HEK293 (cell line): ENCODE measurements at regions not wholly inside any gene's neighbourhood (a gene's known extent, or its start where the extent isn't known, plus 50 kb on each side); places are given as distances from the start of the nearest gene placed in this dataset.

Experiments
- BCL11A ChIP-seq: fragments of 450-650 bp; formaldehyde crosslinking; IDR thresholded peaks from 2 replicates; pipeline ENCODE4 v1.5.1; 2016; ENCODE audit warnings: low read depth, missing biosample characterization, missing genetic modification characterization
- CTCF ChIP-seq: fragments of 450-650 bp; formaldehyde crosslinking; IDR thresholded peaks from 2 replicates; pipeline ENCODE4 v1.5.1; 2016; ENCODE audit warnings: missing biosample characterization, missing genetic modification characterization
- GLI2 ChIP-seq: fragments of 450-650 bp; formaldehyde crosslinking; IDR thresholded peaks from 2 replicates; pipeline ENCODE4; 2017; ENCODE audit warnings: missing biosample characterization, missing genetic modification characterization, low read depth, borderline replicate concordance
- OVOL3 ChIP-seq: fragments of 450-650 bp; formaldehyde crosslinking; IDR thresholded peaks from 2 replicates; pipeline ENCODE4 v1.5.1; 2016; ENCODE audit warnings: missing biosample characterization, missing genetic modification characterization
- REST ChIP-seq: fragments of 450-650 bp; formaldehyde crosslinking; IDR thresholded peaks from 2 replicates; pipeline ENCODE4 v1.5.1; 2016; ENCODE audit warnings: missing biosample characterization, missing genetic modification characterization
- ZBTB10 ChIP-seq: fragments of 450-650 bp; formaldehyde crosslinking; IDR thresholded peaks from 2 replicates; pipeline ENCODE4 v1.5.1; 2016; ENCODE audit warnings: missing biosample characterization, missing genetic modification characterization
- ZBTB26 ChIP-seq: fragments of 450-650 bp; formaldehyde crosslinking; optimal IDR thresholded peaks from 2 replicates; pipeline ENCODE3; 2016; ENCODE audit warnings: missing biosample characterization, mild to moderate bottlenecking, missing genetic modification characterization
- ZNF132 ChIP-seq: fragments of 450-650 bp; formaldehyde crosslinking; IDR thresholded peaks from 2 replicates; pipeline ENCODE4 v1.5.1; 2017; ENCODE audit warnings: missing biosample characterization, missing genetic modification characterization, borderline replicate concordance
- ZNF146 ChIP-seq: fragments of 450-650 bp; formaldehyde crosslinking; IDR thresholded peaks from 2 replicates; pipeline ENCODE4 v1.5.1; 2016; ENCODE audit warnings: missing biosample characterization, missing genetic modification characterization
- ZNF26 ChIP-seq: fragments of 450-650 bp; formaldehyde crosslinking; IDR thresholded peaks from 2 replicates; pipeline ENCODE4 v1.5.1; 2016; ENCODE audit warnings: missing biosample characterization, missing genetic modification characterization
- ZNF423 ChIP-seq: fragments of 450-650 bp; formaldehyde crosslinking; IDR thresholded peaks from 2 replicates; pipeline ENCODE4 v1.5.1; 2016; ENCODE audit warnings: missing biosample characterization, missing genetic modification characterization
- ZNF549 ChIP-seq: fragments of 450-650 bp; IDR thresholded peaks from 2 replicates; pipeline ENCODE4 v1.5.1; 2018; ENCODE audit warnings: missing biosample characterization, missing genetic modification characterization, mild to moderate bottlenecking, inconsistent platforms, moderate library complexity
- ZNF580 ChIP-seq: fragments of 450-650 bp; formaldehyde crosslinking; IDR thresholded peaks from 2 replicates; pipeline ENCODE4 v1.5.1; 2016; ENCODE audit warnings: missing biosample characterization, missing genetic modification characterization
- ZNF623 ChIP-seq: fragments of 450-650 bp; formaldehyde crosslinking; IDR thresholded peaks from 2 replicates; pipeline ENCODE4 v1.5.1; 2016; ENCODE audit warnings: missing biosample characterization, missing genetic modification characterization

- TF ChIP-seq ZNF132 (tag by site-specific recombination) (no peak), ZNF146 (tag by site-specific recombination) (no peak), ZNF623 (tag by site-specific recombination) (no peak), ZNF580 (tag by site-specific recombination) (no peak), ZBTB10 (tag by site-specific recombination) (no peak), REST (tag by site-specific recombination) (no peak), CTCF (no peak), ZNF423 (tag by site-specific recombination) (no peak), ZBTB26 (tag by site-specific recombination) (no peak), GLI2 (tag by site-specific recombination) (no peak), OVOL3 (tag by site-specific recombination) (no peak), ZNF549 (no peak), ZNF26 (tag by site-specific recombination) (no peak), BCL11A (tag by site-specific recombination) (no peak)
Measured at GRCh38 chr18:61703508-61703907, 189.3 kb downstream of the RNF152 start.
